GM18502 (cell line): ENCODE measurements at regions not wholly inside any gene's neighbourhood (a gene's known extent, or its start where the extent isn't known, plus 50 kb on each side); places are given as distances from the start of the nearest gene placed in this dataset.
A peak's percentile ranks its signal among the peaks of the same experiment; 100 is the strongest.

Experiments used
- ATAC-seq: cut with Tn5 transposase; IDR thresholded peaks from one replicate; pipeline ENCODE4 v1.9.1; 2021; ENCODE audit warnings: mild to moderate bottlenecking; ENCODE audit not compliant: unreplicated experiment, poor library complexity

GRCh38 chr2:8279506-8279905 lies 402.4 kb upstream of the ID2 start:
- ATAC-seq = no peak

- no peak for ATAC-seq
These were observed 400.6 kb upstream of the ID2 start for GRCh38 chr2:8281234-8281633.

GRCh38 chr2:8281950-8282857 lies 399.7 kb upstream of the ID2 start:
- no peak for ATAC-seq

- ATAC-seq = no peak
These were observed 399.0 kb upstream of the ID2 start for GRCh38 chr2:8282858-8283252.

- no peak for ATAC-seq
These were observed 396.8 kb upstream of the ID2 start for GRCh38 chr2:8285081-8285480.

GRCh38 chr2:8285898-8286297 lies 396.0 kb upstream of the ID2 start:
- ATAC-seq = no peak

- no peak for ATAC-seq
These were observed 393.6 kb upstream of the ID2 start for GRCh38 chr2:8288206-8288605.

- no peak for ATAC-seq
These were observed 392.7 kb upstream of the ID2 start for GRCh38 chr2:8289111-8289510.

- ATAC-seq = no peak
These were observed 391.0 kb upstream of the ID2 start for GRCh38 chr2:8290771-8291352.

GRCh38 chr2:8296306-8296705 lies 385.6 kb upstream of the ID2 start:
- ATAC-seq = no peak

- ATAC-seq = no peak
These were observed 384.3 kb upstream of the ID2 start for GRCh38 chr2:8297376-8298231.

- ATAC-seq = peak; percentile 39
These were observed 383.1 kb upstream of the ID2 start for GRCh38 chr2:8298783-8299182.

- ATAC-seq = no peak
These were observed 381.6 kb upstream of the ID2 start for GRCh38 chr2:8300216-8300615.

- no peak for ATAC-seq
These were observed 381.0 kb upstream of the ID2 start for GRCh38 chr2:8300905-8301304.

- peak; percentile 73 for ATAC-seq
These were observed 378.5 kb upstream of the ID2 start for GRCh38 chr2:8303322-8303832.

- no peak for ATAC-seq
These were observed 376.8 kb upstream of the ID2 start for GRCh38 chr2:8304821-8305766.

- ATAC-seq = no peak
These were observed 375.1 kb upstream of the ID2 start for GRCh38 chr2:8306530-8307351.

GRCh38 chr2:8307606-8308180 lies 374.2 kb upstream of the ID2 start:
- no peak for ATAC-seq

GRCh38 chr2:8309131-8309530 lies 372.7 kb upstream of the ID2 start:
- no peak for ATAC-seq
